Mucosa of rectum (tissue), 2 donors: ENCODE measurements at regions not wholly inside any gene's neighbourhood (a gene's known extent, or its start where the extent isn't known, plus 50 kb on each side); places are given as distances from the start of the nearest gene placed in this dataset.

Experiments used
- H3K27ac ChIP-seq, 2 donors: one replicate each; pipeline ENCODE4 v1.7.0; 2013; ENCODE audit warnings: inconsistent platforms in 2 of 2, low read depth in 2 of 2, low read length in 2 of 2
- H3K27me3 ChIP-seq, 2 donors: one replicate each; pipeline ENCODE4 v1.7.0; 2013; ENCODE audit warnings: low read length in 2 of 2; ENCODE audit not compliant: control insufficient read depth in 2 of 2, insufficient read depth in 2 of 2
- H3K36me3 ChIP-seq, 2 donors: one replicate each; pipeline ENCODE4 v1.7.0; 2013; ENCODE audit warnings: low read length in 2 of 2; ENCODE audit not compliant: control insufficient read depth in 2 of 2, insufficient read depth in 2 of 2
- H3K4me1 ChIP-seq, 2 donors: one replicate each; pipeline ENCODE4 v1.7.0; 2013; ENCODE audit warnings: low read length in 2 of 2, mild to moderate bottlenecking in 1 of 2; ENCODE audit not compliant: control insufficient read depth in 2 of 2, insufficient read depth in 2 of 2
- H3K4me3 ChIP-seq, 2 donors: one replicate each; pipeline ENCODE4 v1.7.0; 2013; ENCODE audit warnings: low read length in 2 of 2
- H3K9ac ChIP-seq, 2 donors: one replicate each; pipeline ENCODE4 v1.7.0; 2013; ENCODE audit warnings: low read length in 2 of 2, low read depth in 1 of 2, mild to moderate bottlenecking in 1 of 2
- H3K9me3 ChIP-seq, 2 donors: one replicate each; pipeline ENCODE4 v1.7.0; 2013; ENCODE audit warnings: low read length in 2 of 2; ENCODE audit not compliant: control insufficient read depth in 2 of 2
- donor health status: healthy.
- donor health status: Normal muscosa, but diverticular disease.

GRCh38 chr1:67635055-67635809, 49.8 kb upstream of the GADD45A start:
- Histone ChIP-seq H3K4me3 (no peak overlapping the region), H3K9ac (no peak overlapping the region), H3K27ac (no peak overlapping the region), H3K9me3 (no peaks in the 10 kb centered on the region), H3K4me1 (peaks cover 28 to 43% of the 10 kb centered on the region in 2 donors), H3K36me3 (no peaks in the 10 kb centered on the region), H3K27me3 (no peaks in the 10 kb centered on the region)
